Body of pancreas (tissue), 4 donors: ENCODE measurements at regions not wholly inside any gene's neighbourhood (a gene's known extent, or its start where the extent isn't known, plus 50 kb on each side); places are given as distances from the start of the nearest gene placed in this dataset.

ENCODE experiments used
- POLR2A ChIP-seq, 3 donors: fragments of 450-650 bp; IDR thresholded peaks; one replicate each; pipeline ENCODE4 v1.6.1; 2016; ENCODE audit warnings: antibody characterized with exemption in 3 of 3, mild to moderate bottlenecking in 2 of 3
- TF ChIP-seq, protein P1 (sequence below), 7 experiments: fragments of 450-650 bp in 4 of 7; fragments of 200-600 bp in 3 of 7; sonication (generic) in 3 of 7; IDR thresholded peaks; one replicate each; pipeline ENCODE4 v1.5.1; 2016 to 2019; ENCODE audit warnings: antibody characterized with exemption in 7 of 7

DNA sequence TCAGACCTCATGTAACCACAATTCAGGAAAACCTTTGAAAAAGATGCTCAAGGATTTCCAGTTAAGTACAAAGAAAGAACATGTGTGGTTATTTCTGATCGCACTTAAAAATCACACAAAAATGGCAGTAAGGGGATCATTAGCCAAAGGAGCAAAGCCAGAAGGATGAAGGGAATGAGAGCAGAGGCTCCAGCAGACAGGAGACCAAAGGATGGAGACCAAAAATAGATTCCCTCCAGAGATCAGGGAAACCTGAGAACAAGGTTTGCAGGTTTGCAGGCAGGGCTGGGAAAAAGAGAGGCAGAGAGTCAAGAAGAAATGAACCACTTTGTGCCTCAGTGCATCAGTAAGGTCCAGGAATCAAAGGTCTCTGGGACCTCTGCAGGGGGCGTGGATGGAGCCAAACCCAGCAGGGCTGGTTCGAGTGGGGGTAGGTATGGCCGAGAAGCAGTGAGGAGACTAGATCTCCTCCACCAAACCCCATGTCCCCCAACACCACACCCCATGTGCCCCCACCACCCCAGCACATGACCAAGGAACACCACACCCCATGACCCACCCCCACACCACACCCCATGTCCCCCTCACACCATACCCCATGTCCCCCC lies 98.5 kb upstream of the GPC1 start:
- TF ChIP-seq, protein P1, sequence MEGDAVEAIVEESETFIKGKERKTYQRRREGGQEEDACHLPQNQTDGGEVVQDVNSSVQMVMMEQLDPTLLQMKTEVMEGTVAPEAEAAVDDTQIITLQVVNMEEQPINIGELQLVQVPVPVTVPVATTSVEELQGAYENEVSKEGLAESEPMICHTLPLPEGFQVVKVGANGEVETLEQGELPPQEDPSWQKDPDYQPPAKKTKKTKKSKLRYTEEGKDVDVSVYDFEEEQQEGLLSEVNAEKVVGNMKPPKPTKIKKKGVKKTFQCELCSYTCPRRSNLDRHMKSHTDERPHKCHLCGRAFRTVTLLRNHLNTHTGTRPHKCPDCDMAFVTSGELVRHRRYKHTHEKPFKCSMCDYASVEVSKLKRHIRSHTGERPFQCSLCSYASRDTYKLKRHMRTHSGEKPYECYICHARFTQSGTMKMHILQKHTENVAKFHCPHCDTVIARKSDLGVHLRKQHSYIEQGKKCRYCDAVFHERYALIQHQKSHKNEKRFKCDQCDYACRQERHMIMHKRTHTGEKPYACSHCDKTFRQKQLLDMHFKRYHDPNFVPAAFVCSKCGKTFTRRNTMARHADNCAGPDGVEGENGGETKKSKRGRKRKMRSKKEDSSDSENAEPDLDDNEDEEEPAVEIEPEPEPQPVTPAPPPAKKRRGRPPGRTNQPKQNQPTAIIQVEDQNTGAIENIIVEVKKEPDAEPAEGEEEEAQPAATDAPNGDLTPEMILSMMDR (IDR thresholded peaks at IDR 0.05), result no peak
- no peak for TF ChIP-seq POLR2A (IDR thresholded peaks at IDR 0.05)
